ENCODE measurements at regions not wholly inside any gene's neighbourhood (a gene's known extent, or its start where the extent isn't known, plus 50 kb on each side); places are given as distances from the start of the nearest gene placed in this dataset.

GRCh38 chr2:209002054-209002453, 421.8 kb upstream of the MAP2 start:
- TF ChIP-seq CTCF (IDR thresholded peaks at IDR 0.05): no peak
- TF ChIP-seq EZH2 (IDR thresholded peaks at IDR 0.05; ENCODE audit: borderline replicate concordance, insufficient read depth, low read depth, low read length, poor library complexity, severe bottlenecking): no peak
